ENCODE measurements at regions not wholly inside any gene's neighbourhood (a gene's known extent, or its start where the extent isn't known, plus 50 kb on each side); places are given as distances from the start of the nearest gene placed in this dataset.
A peak's percentile ranks its signal among the peaks of the same experiment; 100 is the strongest.

- Histone ChIP-seq H3K4me1 (peaks cover 0 to 9% (median 0%) of the 10 kb centered on the region in 3 donors), H3K4me3 (no peak overlapping the region), H3K36me3 (no peaks in the 10 kb centered on the region), H3K9me3 (no peaks in the 10 kb centered on the region), H3K27ac (no peak overlapping the region), H3K27me3 (no peaks in the 10 kb centered on the region)
- no peak for TF ChIP-seq POLR2A (IDR thresholded peaks at IDR 0.05)
- TF ChIP-seq, protein P1, sequence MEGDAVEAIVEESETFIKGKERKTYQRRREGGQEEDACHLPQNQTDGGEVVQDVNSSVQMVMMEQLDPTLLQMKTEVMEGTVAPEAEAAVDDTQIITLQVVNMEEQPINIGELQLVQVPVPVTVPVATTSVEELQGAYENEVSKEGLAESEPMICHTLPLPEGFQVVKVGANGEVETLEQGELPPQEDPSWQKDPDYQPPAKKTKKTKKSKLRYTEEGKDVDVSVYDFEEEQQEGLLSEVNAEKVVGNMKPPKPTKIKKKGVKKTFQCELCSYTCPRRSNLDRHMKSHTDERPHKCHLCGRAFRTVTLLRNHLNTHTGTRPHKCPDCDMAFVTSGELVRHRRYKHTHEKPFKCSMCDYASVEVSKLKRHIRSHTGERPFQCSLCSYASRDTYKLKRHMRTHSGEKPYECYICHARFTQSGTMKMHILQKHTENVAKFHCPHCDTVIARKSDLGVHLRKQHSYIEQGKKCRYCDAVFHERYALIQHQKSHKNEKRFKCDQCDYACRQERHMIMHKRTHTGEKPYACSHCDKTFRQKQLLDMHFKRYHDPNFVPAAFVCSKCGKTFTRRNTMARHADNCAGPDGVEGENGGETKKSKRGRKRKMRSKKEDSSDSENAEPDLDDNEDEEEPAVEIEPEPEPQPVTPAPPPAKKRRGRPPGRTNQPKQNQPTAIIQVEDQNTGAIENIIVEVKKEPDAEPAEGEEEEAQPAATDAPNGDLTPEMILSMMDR (IDR thresholded peaks at IDR 0.05): no peak
- no peak for DNase-seq
- intact Hi-C loops (cut with DNase I): no loop called here
These were observed 73.1 kb upstream of the RBMS1 start for GRCh38 chr2:160566717-160567116.

- no peaks in the 10 kb centered on the region for H3K36me3 ChIP-seq
- no peaks in the 10 kb centered on the region for H3K4me1 ChIP-seq
- TF ChIP-seq, protein P1 (IDR thresholded peaks at IDR 0.05): no peak
- TF ChIP-seq POLR2A (IDR thresholded peaks at IDR 0.05): no peak
- peaks cover 0 to 9% (median 0%) of the 10 kb centered on the region in 3 donors for H3K9me3 ChIP-seq
- intact Hi-C loops (cut with DNase I): no loop called here
- WGBS, 2 donors: 83 to 86% methylated on average over 3 of the region's 3 CpGs
- no peak overlapping the region for H3K4me3 ChIP-seq
- H3K27ac ChIP-seq: no peak overlapping the region
- no peak for DNase-seq
- no peaks in the 10 kb centered on the region for H3K27me3 ChIP-seq
These were observed 75.2 kb upstream of the RBMS1 start for GRCh38 chr2:160568856-160569255.

- no peak for DNase-seq
- H3K36me3 ChIP-seq: no peaks in the 10 kb centered on the region
- intact Hi-C loops (cut with DNase I): no loop called here
- peak overlapping the region in 1 of 4 donors; percentile 33 for H3K27ac ChIP-seq
- peaks cover 0 to 4% (median 0%) of the 10 kb centered on the region in 3 donors for H3K4me1 ChIP-seq
- TF ChIP-seq, protein P1 (IDR thresholded peaks at IDR 0.05): no peak
- no peak for TF ChIP-seq POLR2A (IDR thresholded peaks at IDR 0.05)
- H3K27me3 ChIP-seq: no peaks in the 10 kb centered on the region
- H3K4me3 ChIP-seq: no peak overlapping the region
- WGBS, 2 donors: 76 to 78% methylated on average over 2 of the region's 2 CpGs
- H3K9me3 ChIP-seq: peaks cover 0 to 9% (median 0%) of the 10 kb centered on the region in 3 donors
These were observed 76.8 kb upstream of the RBMS1 start for GRCh38 chr2:160570376-160570775.

- TF ChIP-seq, protein P1 (IDR thresholded peaks at IDR 0.05): no peak
- no peak for TF ChIP-seq POLR2A (IDR thresholded peaks at IDR 0.05)
- peaks cover 0 to 16% (median 5%) of the 10 kb centered on the region in 3 donors for H3K4me1 ChIP-seq
- no peaks in the 10 kb centered on the region for H3K36me3 ChIP-seq
- DNase-seq: no peak
- H3K27me3 ChIP-seq: no peaks in the 10 kb centered on the region
- H3K4me3 ChIP-seq: no peak overlapping the region
- H3K9me3 ChIP-seq: peaks cover 0 to 9% (median 0%) of the 10 kb centered on the region in 3 donors
- intact Hi-C loops (cut with DNase I): no loop called here
- WGBS, 2 donors: 60 to 69% methylated on average over 1 of the region's 1 CpG
- H3K27ac ChIP-seq: no peak overlapping the region
These were observed 81.0 kb upstream of the RBMS1 start for GRCh38 chr2:160574468-160575140.

DNA sequence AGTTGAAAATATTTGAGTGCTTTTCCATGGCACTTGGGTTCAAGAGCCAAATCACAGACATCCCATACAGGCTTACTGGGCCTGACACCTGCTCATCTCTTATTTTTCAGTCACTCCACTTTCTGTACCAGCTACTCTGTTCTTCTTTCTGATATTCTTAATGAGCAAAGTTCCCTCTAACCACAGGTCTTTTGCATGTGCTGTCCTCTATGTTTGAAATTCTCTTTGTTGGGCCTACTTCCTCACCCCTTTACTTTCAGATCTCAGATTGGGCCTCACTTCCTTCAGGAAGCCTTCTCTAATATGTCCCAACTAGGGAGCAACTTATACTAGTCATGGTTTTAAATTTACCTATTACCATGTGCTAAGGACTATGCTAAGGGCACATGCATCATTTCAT, 81.8 kb upstream of the RBMS1 start:
- H3K27me3 ChIP-seq: no peaks in the 10 kb centered on the region
- H3K36me3 ChIP-seq: no peaks in the 10 kb centered on the region
- peaks cover 0 to 9% (median 0%) of the 10 kb centered on the region in 3 donors for H3K9me3 ChIP-seq
- intact Hi-C loops (cut with DNase I): no loop called here
- TF ChIP-seq, protein P1 (IDR thresholded peaks at IDR 0.05): no peak
- no peak for TF ChIP-seq POLR2A (IDR thresholded peaks at IDR 0.05)
- DNase-seq: no peak
- peak overlapping the region in 1 of 4 donors; percentile 25 for H3K27ac ChIP-seq
- peaks cover 0 to 16% (median 5%) of the 10 kb centered on the region in 3 donors for H3K4me1 ChIP-seq
- H3K4me3 ChIP-seq: no peak overlapping the region

All from esophagus squamous epithelium (tissue), 5 donors.